Endothelial cell (in vitro differentiated cells): ENCODE measurements at regions not wholly inside any gene's neighbourhood (a gene's known extent, or its start where the extent isn't known, plus 50 kb on each side); places are given as distances from the start of the nearest gene placed in this dataset.

Experiments
- DNase-seq: peaks from one replicate; pipeline ENCODE4 v3.0.0; 2021; ENCODE audit warnings: low spot score
- H3K27ac Mint-ChIP-seq: one replicate; pipeline ENCODE4 v1.8.0; 2021; ENCODE audit warnings: mixed read lengths, inconsistent platforms; ENCODE audit not compliant: unreplicated experiment
- H3K27me3 Mint-ChIP-seq: one replicate; pipeline ENCODE4 v1.8.0; 2021; ENCODE audit warnings: mild to moderate bottlenecking, moderate library complexity, mixed read lengths, inconsistent platforms; ENCODE audit not compliant: unreplicated experiment
- H3K36me3 Mint-ChIP-seq: one replicate; pipeline ENCODE4 v1.8.0; 2021; ENCODE audit warnings: mild to moderate bottlenecking, low read depth, mixed read lengths, inconsistent platforms; ENCODE audit not compliant: unreplicated experiment
- H3K4me1 Mint-ChIP-seq: one replicate; pipeline ENCODE4 v1.8.0; 2021; ENCODE audit warnings: mild to moderate bottlenecking, mixed read lengths, inconsistent platforms; ENCODE audit not compliant: unreplicated experiment
- H3K4me3 Mint-ChIP-seq: one replicate; pipeline ENCODE4 v1.8.0; 2021; ENCODE audit warnings: mild to moderate bottlenecking, mixed read lengths, inconsistent platforms; ENCODE audit not compliant: unreplicated experiment
- H3K9me3 Mint-ChIP-seq: one replicate; pipeline ENCODE4 v1.8.0; 2021; ENCODE audit warnings: mixed read lengths, inconsistent platforms; ENCODE audit not compliant: unreplicated experiment
- TF ChIP-seq, protein P1 (sequence below): fragments of 200-600 bp; sonication (generic); IDR thresholded peaks from one replicate; pipeline ENCODE4 v1.5.0; 2021; ENCODE audit warnings: antibody characterized with exemption; ENCODE audit not compliant: unreplicated experiment

DNA sequence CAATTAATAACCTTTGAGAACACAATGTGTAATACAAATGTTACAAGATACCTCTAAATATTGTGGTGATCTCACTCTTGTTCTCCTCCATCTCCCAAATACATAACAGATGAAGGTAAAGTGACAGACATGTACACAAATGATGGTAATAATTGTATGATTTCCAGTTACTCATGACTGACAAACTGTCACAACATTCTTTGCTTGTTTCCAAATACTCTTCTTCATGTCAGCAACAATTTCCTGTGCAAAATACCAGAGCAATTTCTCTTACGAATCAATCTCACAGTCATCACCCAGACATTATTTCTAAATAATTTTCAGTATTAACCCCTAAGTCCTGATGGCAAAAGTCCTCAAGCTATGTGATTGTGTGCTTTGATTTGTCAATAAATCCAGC is 92.9 kb downstream of the RPS12 start:
- no peak overlapping the region for H3K4me3 Mint-ChIP-seq
- H3K36me3 Mint-ChIP-seq: no peaks in the 10 kb centered on the region
- H3K9me3 Mint-ChIP-seq: no peaks in the 10 kb centered on the region
- no peaks in the 10 kb centered on the region for H3K27me3 Mint-ChIP-seq
- DNase-seq: no peak
- no peak overlapping the region for H3K27ac Mint-ChIP-seq
- peaks cover 3% of the 10 kb centered on the region for H3K4me1 Mint-ChIP-seq
- TF ChIP-seq, protein P1, sequence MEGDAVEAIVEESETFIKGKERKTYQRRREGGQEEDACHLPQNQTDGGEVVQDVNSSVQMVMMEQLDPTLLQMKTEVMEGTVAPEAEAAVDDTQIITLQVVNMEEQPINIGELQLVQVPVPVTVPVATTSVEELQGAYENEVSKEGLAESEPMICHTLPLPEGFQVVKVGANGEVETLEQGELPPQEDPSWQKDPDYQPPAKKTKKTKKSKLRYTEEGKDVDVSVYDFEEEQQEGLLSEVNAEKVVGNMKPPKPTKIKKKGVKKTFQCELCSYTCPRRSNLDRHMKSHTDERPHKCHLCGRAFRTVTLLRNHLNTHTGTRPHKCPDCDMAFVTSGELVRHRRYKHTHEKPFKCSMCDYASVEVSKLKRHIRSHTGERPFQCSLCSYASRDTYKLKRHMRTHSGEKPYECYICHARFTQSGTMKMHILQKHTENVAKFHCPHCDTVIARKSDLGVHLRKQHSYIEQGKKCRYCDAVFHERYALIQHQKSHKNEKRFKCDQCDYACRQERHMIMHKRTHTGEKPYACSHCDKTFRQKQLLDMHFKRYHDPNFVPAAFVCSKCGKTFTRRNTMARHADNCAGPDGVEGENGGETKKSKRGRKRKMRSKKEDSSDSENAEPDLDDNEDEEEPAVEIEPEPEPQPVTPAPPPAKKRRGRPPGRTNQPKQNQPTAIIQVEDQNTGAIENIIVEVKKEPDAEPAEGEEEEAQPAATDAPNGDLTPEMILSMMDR: no peak

DNA sequence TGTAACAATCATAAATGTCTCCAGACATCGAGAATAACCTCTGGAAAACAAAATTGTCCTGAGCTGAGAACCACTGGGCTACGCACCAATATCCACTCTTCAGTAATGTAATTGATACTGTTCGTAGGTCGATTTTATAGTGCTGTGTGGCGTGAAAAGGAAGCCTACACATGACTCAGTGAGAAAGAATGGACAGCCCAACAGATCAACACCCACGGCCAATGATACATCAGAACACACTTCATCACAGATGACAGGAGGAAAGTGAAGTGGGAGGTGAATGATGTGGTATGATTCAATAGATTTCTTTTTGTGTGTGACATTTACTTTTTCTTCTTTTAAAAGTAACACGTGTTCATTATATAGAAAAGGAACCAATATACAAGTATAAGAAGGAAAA is 93.5 kb downstream of the RPS12 start:
- no peak overlapping the region for H3K4me3 Mint-ChIP-seq
- H3K27ac Mint-ChIP-seq: no peak overlapping the region
- no peaks in the 10 kb centered on the region for H3K27me3 Mint-ChIP-seq
- peaks cover 5% of the 10 kb centered on the region for H3K4me1 Mint-ChIP-seq
- DNase-seq: no peak
- H3K36me3 Mint-ChIP-seq: no peaks in the 10 kb centered on the region
- no peaks in the 10 kb centered on the region for H3K9me3 Mint-ChIP-seq
- TF ChIP-seq, protein P1: no peak

DNA sequence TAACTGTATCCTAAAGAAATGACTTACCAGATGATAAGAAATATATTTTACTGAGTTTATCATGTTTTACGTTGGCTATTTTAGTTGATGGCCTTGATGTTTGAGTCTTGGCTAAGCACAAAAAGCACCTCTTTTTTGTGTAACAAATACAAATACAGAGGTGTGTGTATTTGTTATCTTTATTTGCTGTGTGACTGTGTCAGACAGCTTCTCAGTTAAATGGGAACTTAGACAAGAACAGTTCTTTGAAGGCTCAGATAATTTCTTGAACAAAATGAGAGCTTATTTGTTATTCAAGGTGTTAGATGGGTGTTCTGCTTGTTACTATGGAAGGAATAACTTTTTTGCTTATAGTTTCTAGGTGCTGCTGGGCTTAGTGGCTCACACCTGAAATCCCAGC is 95.4 kb downstream of the RPS12 start:
- DNase-seq: no peak
- TF ChIP-seq, protein P1: no peak
- Mint-ChIP-seq H3K4me1 (peaks cover 6% of the 10 kb centered on the region), H3K27me3 (no peaks in the 10 kb centered on the region), H3K4me3 (no peak overlapping the region), H3K9me3 (no peaks in the 10 kb centered on the region), H3K27ac (no peak overlapping the region), H3K36me3 (no peaks in the 10 kb centered on the region)

DNA sequence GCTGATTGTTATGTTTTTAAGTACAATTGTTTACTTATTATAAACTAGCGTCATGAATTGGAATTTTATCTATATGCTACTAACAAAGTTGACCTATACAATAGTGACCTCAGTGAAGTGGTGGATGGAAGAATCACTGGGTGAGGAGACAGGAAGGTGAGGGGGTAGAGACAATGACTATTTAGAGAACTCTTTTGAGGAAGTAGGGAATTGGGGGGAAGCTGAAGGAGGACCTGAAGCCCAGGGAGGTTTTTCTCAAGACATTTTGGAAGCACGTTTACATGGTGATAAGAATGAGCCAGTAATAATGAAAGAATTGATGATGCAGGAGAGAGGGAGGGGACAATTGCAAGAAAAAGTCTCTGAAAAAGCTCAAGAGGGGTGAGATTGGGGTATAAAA is 96.4 kb downstream of the RPS12 start:
- DNase-seq: no peak
- Mint-ChIP-seq H3K27me3 (no peaks in the 10 kb centered on the region), H3K27ac (no peak overlapping the region), H3K4me1 (peaks cover 6% of the 10 kb centered on the region), H3K4me3 (no peak overlapping the region), H3K36me3 (no peaks in the 10 kb centered on the region), H3K9me3 (no peaks in the 10 kb centered on the region)
- TF ChIP-seq, protein P1: no peak

DNA sequence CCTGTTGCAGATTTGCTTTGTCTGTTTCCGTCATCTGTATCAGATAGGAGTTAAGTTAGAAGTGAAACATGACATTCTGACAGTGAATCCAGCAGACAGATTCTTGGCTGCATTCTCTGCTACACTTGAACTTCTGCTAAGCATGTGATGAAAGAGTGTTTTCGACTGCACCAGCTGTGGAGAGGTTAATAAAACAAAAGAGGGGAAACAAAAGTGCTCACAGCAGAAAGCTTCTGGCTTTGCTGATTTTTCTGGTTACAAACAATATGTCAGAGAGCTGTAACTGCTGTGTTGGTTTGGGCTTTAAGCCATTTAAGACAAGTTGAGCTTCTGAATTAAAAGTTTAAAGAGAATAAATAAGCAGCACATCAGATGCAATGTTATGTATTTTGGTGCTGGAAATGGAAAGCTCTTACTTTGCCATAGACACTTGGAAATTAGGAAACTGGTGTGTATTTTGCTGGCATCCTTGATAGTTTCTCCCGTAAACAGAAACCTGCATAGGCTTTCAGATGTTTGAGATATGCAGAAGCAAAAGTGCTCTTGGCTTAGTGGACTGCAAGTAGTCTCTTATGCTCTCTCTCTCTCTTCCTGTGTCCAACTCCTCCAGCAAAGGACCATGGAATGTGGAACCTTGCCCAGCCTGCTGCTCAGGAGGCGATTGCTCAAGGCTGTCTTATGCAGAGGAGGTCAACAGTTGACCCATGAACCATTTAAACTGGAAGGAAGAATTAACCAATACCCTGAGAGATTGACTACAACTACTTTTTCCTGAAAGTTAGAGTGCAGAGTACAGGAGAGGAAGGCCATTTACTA is 104.9 kb downstream of the RPS12 start:
- TF ChIP-seq, protein P1: no peak
- no peak for DNase-seq
- Mint-ChIP-seq H3K27me3 (no peaks in the 10 kb centered on the region), H3K4me1 (peaks cover 3% of the 10 kb centered on the region), H3K27ac (no peak overlapping the region), H3K4me3 (no peak overlapping the region), H3K36me3 (no peaks in the 10 kb centered on the region), H3K9me3 (no peaks in the 10 kb centered on the region)
